KOPT-K1 (cell line): ENCODE measurements at regions not wholly inside any gene's neighbourhood (a gene's known extent, or its start where the extent isn't known, plus 50 kb on each side); places are given as distances from the start of the nearest gene placed in this dataset.
"Not testable (repeated sequence)": the region's sequence is repeated elsewhere in the genome, so short reads cannot be mapped to it uniquely, and the experiment has no call there.

Experiments used
- H3K27ac ChIP-seq: fragments of 200-600 bp; sonication (generic); 2 replicates; pipeline ENCODE4 v1.5.1; 2016; ENCODE audit warnings: antibody characterized with exemption, mild to moderate bottlenecking, low read depth, low read length; ENCODE audit not compliant: poor library complexity, severe bottlenecking
- H3K36me3 ChIP-seq: fragments of 200-600 bp; sonication (generic); 2 replicates; pipeline ENCODE4 v1.5.1; 2017; ENCODE audit warnings: antibody characterized with exemption, mild to moderate bottlenecking, low read length, moderate library complexity; ENCODE audit not compliant: insufficient read depth
- H3K9me3 ChIP-seq: fragments of 200-600 bp; sonication (generic); 2 replicates; pipeline ENCODE4 v1.5.1; 2017; ENCODE audit warnings: antibody characterized with exemption, low read length, mild to moderate bottlenecking; ENCODE audit not compliant: insufficient read depth, poor library complexity, severe bottlenecking

DNA sequence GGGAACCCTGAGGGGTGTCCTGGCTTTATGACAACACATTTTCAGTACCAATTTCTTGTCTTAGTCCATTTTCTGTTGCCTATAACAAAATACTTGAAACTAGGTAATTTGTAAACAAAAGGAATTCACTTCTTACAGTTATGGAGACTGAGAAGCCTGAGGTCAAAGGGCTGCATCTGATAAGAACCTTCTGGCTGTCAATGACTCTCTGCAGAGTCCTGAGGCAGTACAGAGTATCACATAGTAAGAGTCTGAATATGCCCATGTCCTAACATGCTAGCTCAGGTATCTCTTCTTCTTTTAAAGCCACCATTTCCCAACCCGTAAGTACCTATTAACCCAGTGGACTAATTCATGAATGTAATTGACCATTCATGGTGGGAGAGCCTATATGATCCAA, 1458.6 kb upstream of the EYS start:
- Histone ChIP-seq H3K27ac (no peak overlapping the region), H3K36me3 (no peaks in the 10 kb centered on the region), H3K9me3 (peaks cover 12% of the 10 kb centered on the region)

DNA sequence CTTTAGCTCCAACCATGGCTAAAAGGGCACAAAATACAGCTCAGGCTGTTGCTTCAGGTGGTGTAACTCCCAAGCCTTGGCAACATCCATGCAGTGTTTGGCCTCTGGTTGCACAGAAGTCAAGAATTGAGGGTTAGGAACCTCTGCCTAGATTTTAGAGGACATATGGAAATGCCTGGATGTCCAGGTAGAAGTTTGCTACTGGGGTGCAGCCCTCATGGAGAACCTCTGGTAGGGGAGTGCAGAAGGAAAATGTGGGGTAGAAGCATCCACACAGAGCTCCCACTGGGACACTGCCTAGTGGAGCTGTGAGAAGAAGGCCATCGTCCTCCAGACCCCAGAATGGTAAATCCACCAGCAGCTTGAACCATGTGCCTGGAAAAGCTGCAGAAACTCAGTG, 1453.8 kb upstream of the EYS start:
- Histone ChIP-seq H3K36me3 (no peaks in the 10 kb centered on the region), H3K27ac (no peak overlapping the region), H3K9me3 (peaks cover 15% of the 10 kb centered on the region)

DNA sequence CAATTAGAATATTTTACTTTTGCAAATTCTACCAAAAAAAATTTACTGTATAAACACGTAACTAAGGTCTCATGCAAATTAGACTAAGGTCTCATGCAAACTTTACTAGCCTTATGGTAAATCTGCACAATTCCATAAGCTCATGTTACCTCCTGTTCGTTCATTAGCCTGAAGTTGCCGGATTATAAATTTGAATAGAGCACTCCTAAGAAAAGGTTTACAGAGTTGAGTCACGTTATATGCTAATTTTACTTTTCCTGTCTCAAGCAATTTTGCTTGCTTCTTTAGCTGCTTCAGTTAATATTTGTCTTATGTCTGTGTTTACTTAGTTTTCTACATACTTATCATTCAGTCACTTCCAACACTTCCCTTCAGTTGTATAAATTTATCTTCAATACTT, 1434.0 kb upstream of the EYS start:
- no peak overlapping the region for H3K27ac ChIP-seq
- no peaks in the 10 kb centered on the region for H3K9me3 ChIP-seq
- H3K36me3 ChIP-seq: no peaks in the 10 kb centered on the region

DNA sequence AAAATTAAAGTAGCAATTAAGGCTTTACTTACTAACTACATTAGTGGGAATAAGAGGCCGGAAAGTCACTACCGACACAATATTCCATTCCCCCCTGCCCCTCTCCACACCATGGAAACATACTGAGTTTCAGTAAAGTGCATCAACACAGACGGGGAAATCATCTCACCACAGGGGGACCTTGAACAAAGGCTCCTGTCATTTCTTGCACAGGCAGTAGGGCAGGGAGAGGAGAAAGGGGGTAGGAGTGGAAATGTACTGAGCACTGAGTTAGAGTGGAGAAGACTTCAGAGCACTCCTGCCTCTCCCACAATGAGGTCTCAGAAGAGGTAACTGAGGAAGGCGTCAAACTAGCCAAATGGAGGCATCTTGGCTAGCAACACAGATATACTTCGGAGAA, 1426.9 kb upstream of the EYS start:
- H3K27ac ChIP-seq: no peak overlapping the region
- no peaks in the 10 kb centered on the region for H3K36me3 ChIP-seq
- no peaks in the 10 kb centered on the region for H3K9me3 ChIP-seq

DNA sequence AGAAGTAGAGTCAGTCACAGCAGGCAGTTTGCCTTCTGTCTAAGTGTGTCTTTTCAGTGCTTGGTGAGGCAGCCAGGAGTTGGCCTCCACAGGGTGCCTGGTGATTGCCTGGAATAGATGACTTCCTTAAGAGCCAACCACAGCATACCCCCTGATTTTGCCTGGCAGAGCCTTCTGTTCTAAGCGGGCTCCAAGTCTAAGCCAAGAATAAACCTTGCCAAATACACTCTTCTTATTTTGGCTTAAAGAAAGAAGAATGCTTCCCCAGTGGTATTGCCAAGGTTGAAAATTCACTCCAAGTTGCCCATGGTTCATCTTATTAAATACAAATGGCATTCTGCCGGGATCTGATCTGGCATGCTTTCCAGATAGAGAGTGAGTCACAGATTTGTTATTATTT, 1424.8 kb upstream of the EYS start:
- H3K9me3 ChIP-seq: no peaks in the 10 kb centered on the region
- no peak overlapping the region for H3K27ac ChIP-seq
- H3K36me3 ChIP-seq: no peaks in the 10 kb centered on the region

DNA sequence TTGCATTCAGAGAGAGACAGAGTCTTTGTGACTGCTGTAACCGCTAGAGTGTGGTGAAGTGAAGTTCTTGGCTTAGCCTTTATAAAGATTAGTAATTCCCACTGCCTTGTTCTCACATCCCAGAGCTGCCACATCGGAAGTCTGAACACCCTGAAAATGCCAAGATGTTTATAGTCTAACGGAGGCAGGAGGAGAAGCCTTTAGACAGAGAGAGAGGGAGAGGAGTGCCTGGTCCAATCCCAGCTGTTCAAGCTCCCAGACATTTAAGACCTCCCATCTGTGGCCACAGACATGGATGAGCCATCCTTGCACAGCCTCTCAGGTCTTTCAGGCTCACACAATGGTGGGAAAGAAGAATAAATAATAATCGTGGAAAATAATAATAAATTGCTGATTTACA, 1422.8 kb upstream of the EYS start:
- Histone ChIP-seq H3K36me3 (no peaks in the 10 kb centered on the region), H3K9me3 (no peaks in the 10 kb centered on the region)

DNA sequence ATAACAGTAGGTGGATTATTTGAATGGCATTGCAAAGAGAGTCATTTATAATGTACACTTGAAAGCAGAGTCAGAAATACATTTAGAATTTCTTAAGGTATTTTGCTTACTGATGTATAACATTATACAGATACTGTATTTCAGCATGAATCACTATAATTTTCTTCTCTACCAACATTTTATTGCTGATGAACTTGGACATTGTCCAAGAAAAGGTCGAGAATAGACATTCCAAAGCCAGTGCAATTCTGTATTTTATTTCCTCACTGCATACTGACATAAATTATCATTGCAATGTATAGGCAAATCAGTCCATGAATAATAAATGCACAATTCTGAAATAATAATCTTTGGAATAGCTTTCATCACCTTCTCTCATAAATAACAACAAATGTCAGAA, 1420.0 kb upstream of the EYS start:
- Histone ChIP-seq H3K9me3 (no peaks in the 10 kb centered on the region), H3K27ac (no peak overlapping the region), H3K36me3 (no peaks in the 10 kb centered on the region)

More for the DNA sequence above, 1422.8 kb upstream of the EYS start:
- no peak overlapping the region for H3K27ac ChIP-seq

DNA sequence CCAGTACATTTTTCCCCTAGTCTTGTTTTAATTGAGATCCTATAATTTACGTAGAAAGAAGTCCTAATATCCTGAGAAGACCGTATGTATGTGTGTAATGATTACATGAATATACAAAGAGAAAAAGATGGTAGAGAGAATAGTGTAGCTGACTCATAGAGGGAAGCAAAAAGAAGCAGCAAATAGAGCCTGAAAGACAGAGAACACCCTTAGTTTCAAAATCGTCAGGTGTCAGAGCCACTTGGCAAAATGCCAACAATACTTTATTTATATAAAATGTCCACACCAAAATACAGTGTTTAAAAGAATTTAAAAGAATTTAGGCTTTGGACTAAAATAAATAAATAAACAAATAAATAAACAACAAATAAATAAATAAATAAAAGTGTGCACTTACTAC, 1414.1 kb upstream of the EYS start:
- Histone ChIP-seq H3K36me3 (no peaks in the 10 kb centered on the region), H3K27ac (no peak overlapping the region), H3K9me3 (no peaks in the 10 kb centered on the region)

DNA sequence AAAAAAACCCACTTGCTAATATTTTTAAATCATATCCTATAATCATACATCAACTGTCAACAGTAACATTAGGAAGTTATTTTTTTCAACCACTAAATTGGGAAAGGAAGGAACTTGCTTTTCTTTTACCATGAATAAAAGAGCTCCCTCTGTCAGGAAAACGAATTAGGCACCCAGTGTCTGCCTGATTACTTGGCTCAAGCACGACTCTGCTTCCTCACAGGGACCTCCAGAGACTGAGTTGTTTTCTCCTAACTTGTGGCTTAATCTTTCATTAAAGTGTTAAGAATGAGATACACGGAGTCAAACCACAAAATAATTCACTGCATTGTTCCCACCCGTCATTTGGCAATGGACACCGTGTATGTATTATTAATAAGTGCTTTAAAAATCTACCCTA, 1405.1 kb upstream of the EYS start:
- Histone ChIP-seq H3K36me3 (no peaks in the 10 kb centered on the region), H3K9me3 (no peaks in the 10 kb centered on the region), H3K27ac (no peak overlapping the region)

DNA sequence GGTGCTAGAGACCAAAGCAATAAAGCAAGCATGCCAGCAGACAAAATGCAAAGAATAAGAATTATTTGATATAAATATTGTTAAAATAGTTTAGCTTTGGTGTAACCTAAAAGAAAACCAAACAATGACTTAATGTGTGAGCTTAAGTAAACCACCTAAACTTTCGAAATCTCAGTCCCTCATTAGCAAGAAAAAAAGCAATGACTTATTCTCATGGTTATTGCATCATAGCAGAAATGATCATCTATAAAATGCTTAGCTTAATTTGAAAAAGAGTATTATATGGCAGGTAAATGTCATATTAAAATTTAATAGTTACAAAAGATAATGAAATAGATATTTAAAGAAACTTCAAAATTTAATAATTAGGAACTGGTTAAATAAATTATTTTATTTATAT, 1395.7 kb upstream of the EYS start:
- H3K36me3 ChIP-seq: no peaks in the 10 kb centered on the region
- no peak overlapping the region for H3K27ac ChIP-seq
- no peaks in the 10 kb centered on the region for H3K9me3 ChIP-seq

DNA sequence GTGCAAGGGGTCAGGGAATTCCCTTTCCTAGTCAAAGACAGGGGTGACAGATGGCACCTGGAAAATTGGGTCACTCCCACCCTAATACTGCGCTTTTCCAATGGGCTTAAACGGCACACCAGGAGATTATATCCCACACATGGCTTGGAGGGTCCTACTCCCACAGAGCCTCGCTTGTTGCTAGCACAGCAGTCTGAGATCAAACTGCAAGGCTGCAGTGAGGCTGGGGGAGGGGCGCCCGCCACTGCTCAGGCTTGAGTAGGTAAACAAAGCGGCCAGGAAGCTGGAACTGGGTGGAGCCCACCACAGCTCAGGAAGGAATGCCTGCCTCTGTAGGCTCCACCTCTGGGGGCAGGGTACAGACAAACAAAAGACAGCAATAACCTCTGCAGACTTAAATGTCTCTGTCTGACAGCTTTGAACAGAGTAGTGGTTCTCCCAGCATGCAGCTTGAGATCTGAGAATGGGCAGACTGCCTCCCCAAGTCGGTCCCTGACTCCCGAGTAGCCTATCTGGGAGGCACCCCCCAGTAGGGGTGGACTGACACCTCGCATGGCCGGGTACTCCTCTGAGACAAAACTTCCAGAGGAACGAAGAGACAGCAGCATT, 1388.7 kb upstream of the EYS start:
- not testable (repeated sequence) for H3K27ac ChIP-seq, H3K36me3 ChIP-seq, H3K9me3 ChIP-seq

DNA sequence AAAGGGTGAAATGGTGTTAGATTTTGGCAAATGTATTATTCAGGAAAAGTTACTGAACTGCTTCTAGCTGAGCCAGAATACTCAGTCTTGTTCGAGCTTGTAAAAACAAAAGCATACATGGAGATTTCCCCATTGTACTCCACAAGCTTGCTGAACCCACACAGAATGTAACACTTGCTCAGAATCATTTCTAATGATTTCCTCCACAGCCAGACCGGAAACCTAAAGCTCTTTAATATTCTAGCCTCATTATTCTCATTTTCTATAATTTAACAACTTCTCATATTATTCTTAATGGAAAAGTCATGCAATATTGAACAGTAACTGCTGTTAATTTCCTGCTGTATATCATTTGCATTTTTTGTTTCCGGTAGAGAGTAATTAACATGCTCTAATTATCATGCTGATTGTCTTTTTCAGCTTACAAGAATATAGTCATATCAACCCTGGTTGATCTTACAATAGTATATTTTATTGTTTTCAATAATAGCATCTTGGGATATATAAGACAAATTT, 1387.5 kb upstream of the EYS start:
- Histone ChIP-seq H3K27ac (no peak overlapping the region), H3K9me3 (no peaks in the 10 kb centered on the region), H3K36me3 (no peaks in the 10 kb centered on the region)

DNA sequence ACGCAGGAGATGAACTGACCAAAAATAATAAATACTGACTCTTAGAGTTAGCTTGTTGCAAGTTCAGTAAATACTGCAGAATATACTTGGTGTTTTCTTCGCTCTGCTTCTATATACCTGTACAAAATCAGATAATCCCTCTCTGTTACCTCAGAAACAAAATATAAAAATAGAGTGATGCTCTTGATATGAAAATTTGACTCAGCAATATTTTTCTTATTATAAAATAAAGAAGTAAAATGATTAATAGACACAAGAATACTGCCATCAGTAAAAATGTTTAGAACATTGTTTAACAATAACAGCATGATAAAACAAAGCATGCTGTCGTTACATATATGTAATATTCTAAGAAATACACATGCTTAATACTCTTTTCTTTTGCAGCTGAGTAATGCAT, 1366.9 kb upstream of the EYS start:
- H3K27ac ChIP-seq: no peak overlapping the region
- H3K9me3 ChIP-seq: no peaks in the 10 kb centered on the region
- no peaks in the 10 kb centered on the region for H3K36me3 ChIP-seq

DNA sequence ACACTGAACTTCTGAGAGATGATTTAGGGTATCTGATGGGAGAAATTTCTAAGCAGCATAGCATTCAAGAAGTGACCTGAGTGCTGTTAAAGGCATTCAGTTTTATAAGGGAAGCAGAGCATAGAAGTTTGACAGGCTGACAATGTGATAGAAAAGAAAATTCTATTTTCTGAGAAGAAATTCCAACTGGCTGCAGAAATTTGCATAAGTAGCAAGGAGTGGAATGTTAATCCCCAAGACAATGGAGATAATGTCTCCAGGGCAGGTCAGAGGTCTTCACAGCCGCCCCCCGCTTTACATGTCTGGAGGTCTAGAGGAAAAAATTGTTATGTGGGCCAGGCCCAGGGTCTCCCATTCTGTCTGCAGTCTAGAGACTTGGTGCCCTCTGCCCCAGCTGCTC, 1361.8 kb upstream of the EYS start:
- no peaks in the 10 kb centered on the region for H3K36me3 ChIP-seq
- H3K27ac ChIP-seq: no peak overlapping the region
- no peaks in the 10 kb centered on the region for H3K9me3 ChIP-seq

DNA sequence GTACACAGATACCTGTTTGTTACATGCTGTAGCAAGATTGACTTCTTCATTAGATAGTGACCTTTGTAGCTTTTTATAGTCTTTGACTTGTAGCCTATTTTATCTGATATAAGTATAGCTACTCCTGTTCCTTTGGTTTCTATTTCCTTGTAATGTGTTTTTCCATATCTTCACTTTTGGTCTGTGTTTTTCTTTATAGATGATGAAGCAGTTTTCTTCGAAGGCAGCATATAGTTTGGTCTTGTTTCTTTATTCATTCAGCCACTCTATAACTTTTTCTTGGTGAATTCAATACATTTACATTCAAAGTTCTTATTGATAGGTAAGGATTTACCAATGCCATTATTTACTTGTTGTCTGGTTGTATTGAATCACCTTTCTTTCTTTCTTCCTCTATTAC, 1357.3 kb upstream of the EYS start:
- H3K36me3 ChIP-seq: no peaks in the 10 kb centered on the region
- H3K9me3 ChIP-seq: no peaks in the 10 kb centered on the region
- no peak overlapping the region for H3K27ac ChIP-seq

DNA sequence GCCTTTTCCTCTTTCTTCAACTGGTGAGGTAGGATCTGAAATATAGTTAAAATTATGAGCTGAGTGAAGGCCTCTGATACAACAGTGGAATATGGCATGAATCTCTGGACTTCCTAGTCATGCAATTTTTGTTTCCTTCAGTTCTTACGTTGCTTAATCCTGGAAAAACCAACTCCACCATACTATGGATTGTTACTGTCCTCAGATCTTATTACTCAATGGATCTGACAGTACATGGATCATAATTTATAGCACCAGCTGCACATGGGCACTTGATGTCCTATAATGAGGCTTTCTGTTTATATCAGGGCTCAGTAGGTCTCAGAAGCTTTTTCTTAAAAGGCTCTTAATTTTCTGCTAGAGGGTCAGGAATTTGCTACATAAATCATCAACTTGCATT, 1341.0 kb upstream of the EYS start:
- Histone ChIP-seq H3K27ac (no peak overlapping the region), H3K36me3 (no peaks in the 10 kb centered on the region), H3K9me3 (no peaks in the 10 kb centered on the region)
